Lower lobe of right lung (tissue), 2 donors: ENCODE measurements at regions not wholly inside any gene's neighbourhood (a gene's known extent, or its start where the extent isn't known, plus 50 kb on each side); places are given as distances from the start of the nearest gene placed in this dataset.
A peak's percentile ranks its signal among the peaks of the same experiment; 100 is the strongest.

ENCODE experiments used
- ATAC-seq, 2 donors: fragments of 200-7000 bp; cut with Tn5 transposase; one replicate each; pipeline ENCODE4 v1.9.1; 2020 to 2022; ENCODE audit warnings: mild to moderate bottlenecking in 2 of 2, moderate library complexity in 2 of 2
- DNase-seq: peaks from one replicate; pipeline ENCODE4 v3.0.0-alpha.2; 2020
- H3K27ac ChIP-seq: fragments of 200-600 bp; one replicate; pipeline ENCODE4 v1.8.0; 2022
- H3K27me3 ChIP-seq: fragments of 200-600 bp; one replicate; pipeline ENCODE4 v1.8.0; 2022; ENCODE audit warnings: low read depth
- H3K36me3 ChIP-seq: fragments of 200-600 bp; one replicate; pipeline ENCODE4 v1.8.0; 2022; ENCODE audit warnings: mild to moderate bottlenecking
- H3K4me1 ChIP-seq: fragments of 200-600 bp; one replicate; pipeline ENCODE4 v1.8.0; 2022
- H3K4me3 ChIP-seq: fragments of 200-600 bp; one replicate; pipeline ENCODE4 v1.8.0; 2022; ENCODE audit warnings: mild to moderate bottlenecking
- H3K9me3 ChIP-seq: fragments of 200-600 bp; one replicate; pipeline ENCODE4 v1.8.0; 2022
- intact Hi-C: fragments of 100-400 bp; cut with DNase I; formaldehyde crosslinking; loops from one replicate; pipeline ENCODE4 v1.11.0; 2022
- TF ChIP-seq, protein P1 (sequence below): fragments of 200-600 bp; IDR thresholded peaks from one replicate; pipeline ENCODE4 v1.8.0; 2022; ENCODE audit warnings: antibody characterized with exemption, mild to moderate bottlenecking
- donor health status: DM: no; HTN: yes; CAD: no; lungs with severe emphysema.

DNA sequence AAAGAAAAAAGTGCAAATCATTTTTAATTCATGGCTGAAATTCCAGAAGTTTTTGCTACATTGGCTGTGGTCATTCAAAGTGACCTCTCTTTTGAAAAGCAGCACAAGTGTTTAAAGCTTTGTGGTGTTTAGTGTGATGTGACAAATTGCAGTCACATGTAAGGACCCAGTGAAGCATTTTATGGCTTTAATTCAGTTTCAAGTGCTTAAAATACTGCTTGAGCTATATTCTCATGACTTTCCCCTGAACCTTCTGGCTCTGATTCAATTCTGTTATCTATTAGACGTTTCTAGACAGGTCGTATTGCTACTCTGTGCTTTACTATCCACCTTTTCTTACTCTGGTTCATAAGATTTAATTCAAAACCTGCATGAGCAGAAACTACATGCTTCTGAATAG, 105.8 kb downstream of the FAT4 start:
- H3K4me3 ChIP-seq, result no peak overlapping the region
- TF ChIP-seq, protein P1, sequence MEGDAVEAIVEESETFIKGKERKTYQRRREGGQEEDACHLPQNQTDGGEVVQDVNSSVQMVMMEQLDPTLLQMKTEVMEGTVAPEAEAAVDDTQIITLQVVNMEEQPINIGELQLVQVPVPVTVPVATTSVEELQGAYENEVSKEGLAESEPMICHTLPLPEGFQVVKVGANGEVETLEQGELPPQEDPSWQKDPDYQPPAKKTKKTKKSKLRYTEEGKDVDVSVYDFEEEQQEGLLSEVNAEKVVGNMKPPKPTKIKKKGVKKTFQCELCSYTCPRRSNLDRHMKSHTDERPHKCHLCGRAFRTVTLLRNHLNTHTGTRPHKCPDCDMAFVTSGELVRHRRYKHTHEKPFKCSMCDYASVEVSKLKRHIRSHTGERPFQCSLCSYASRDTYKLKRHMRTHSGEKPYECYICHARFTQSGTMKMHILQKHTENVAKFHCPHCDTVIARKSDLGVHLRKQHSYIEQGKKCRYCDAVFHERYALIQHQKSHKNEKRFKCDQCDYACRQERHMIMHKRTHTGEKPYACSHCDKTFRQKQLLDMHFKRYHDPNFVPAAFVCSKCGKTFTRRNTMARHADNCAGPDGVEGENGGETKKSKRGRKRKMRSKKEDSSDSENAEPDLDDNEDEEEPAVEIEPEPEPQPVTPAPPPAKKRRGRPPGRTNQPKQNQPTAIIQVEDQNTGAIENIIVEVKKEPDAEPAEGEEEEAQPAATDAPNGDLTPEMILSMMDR, result no peak
- H3K9me3 ChIP-seq, result no peaks in the 10 kb centered on the region
- no peak overlapping the region for H3K27ac ChIP-seq
- no peak for DNase-seq
- intact Hi-C loops, result no loop called here
- no peaks in the 10 kb centered on the region for H3K27me3 ChIP-seq
- peaks cover 18% of the 10 kb centered on the region for H3K36me3 ChIP-seq
- ATAC-seq, result no peak
- no peaks in the 10 kb centered on the region for H3K4me1 ChIP-seq

DNA sequence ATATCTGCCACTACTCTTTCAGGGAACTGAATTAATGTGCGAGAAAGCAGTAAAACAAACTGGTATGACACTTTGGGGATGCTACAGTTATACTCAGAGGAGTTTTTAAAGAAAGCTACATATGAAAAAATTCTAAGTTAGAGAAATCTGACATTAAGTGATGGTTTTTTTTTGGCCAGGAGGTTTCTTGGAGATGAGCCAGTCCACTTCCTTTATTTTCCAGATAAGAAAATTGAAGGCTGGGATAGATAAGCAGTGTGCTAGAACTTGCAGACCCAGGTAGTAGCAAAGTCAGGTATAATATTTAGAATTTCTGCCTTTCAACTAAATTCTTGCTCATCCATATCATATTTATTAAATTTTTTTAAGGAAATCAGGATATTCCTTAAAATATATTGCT, 106.8 kb downstream of the FAT4 start:
- Histone ChIP-seq H3K36me3 (peaks cover 9% of the 10 kb centered on the region), H3K4me1 (no peaks in the 10 kb centered on the region), H3K27me3 (no peaks in the 10 kb centered on the region), H3K9me3 (no peaks in the 10 kb centered on the region), H3K27ac (no peak overlapping the region), H3K4me3 (no peak overlapping the region)
- DNase-seq (no peak), ATAC-seq (no peak)
- intact Hi-C loops, result no loop called here
- TF ChIP-seq, protein P1, result no peak

GRCh38 chr4:125423124-125423523, 108.4 kb downstream of the FAT4 start:
- DNase-seq (no peak), ATAC-seq (no peak)
- H3K4me3 ChIP-seq, result no peak overlapping the region
- TF ChIP-seq, protein P1, result no peak
- no peaks in the 10 kb centered on the region for H3K36me3 ChIP-seq
- H3K9me3 ChIP-seq, result no peaks in the 10 kb centered on the region
- no peaks in the 10 kb centered on the region for H3K4me1 ChIP-seq
- H3K27ac ChIP-seq, result no peak overlapping the region
- H3K27me3 ChIP-seq, result no peaks in the 10 kb centered on the region
- intact Hi-C loops, result no loop called here

GRCh38 chr4:125428832-125429231, 114.1 kb downstream of the FAT4 start:
- intact Hi-C loops, result no loop called here
- H3K4me3 ChIP-seq, result no peak overlapping the region

DNA sequence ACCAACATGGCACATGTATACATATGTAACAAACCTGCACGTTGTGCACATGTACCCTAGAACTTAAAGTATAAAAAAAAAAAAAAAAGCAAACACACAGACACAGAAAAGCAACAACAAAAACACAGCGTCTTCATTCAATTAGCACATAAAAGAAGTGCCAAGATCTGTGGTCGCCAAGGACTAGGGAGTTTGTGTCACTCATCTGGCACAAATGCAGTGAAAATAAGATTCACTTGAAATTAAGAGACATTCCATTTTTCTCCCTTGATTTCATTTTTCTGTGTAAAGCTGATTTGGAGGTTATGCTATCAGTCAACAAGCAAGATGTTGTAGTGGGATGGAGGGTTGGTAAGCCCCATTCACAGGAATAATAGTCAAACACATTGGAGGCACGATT, 115.3 kb downstream of the FAT4 start:
- intact Hi-C loops, result no loop called here
- Histone ChIP-seq H3K27ac (no peak overlapping the region), H3K9me3 (no peaks in the 10 kb centered on the region), H3K27me3 (no peaks in the 10 kb centered on the region), H3K4me1 (no peaks in the 10 kb centered on the region), H3K4me3 (no peak overlapping the region), H3K36me3 (no peaks in the 10 kb centered on the region)
- no peak for ATAC-seq
- DNase-seq, result no peak
- TF ChIP-seq, protein P1, result no peak

More at GRCh38 chr4:125428832-125429231, 114.1 kb downstream of the FAT4 start:
- H3K27ac ChIP-seq, result no peak overlapping the region
- TF ChIP-seq, protein P1, result no peak
- DNase-seq, result no peak
- no peaks in the 10 kb centered on the region for H3K9me3 ChIP-seq
- no peaks in the 10 kb centered on the region for H3K4me1 ChIP-seq
- no peaks in the 10 kb centered on the region for H3K36me3 ChIP-seq
- no peak for ATAC-seq
- H3K27me3 ChIP-seq, result no peaks in the 10 kb centered on the region

- intact Hi-C loops, result no loop called here
- Histone ChIP-seq H3K4me1 (no peaks in the 10 kb centered on the region), H3K27ac (no peak overlapping the region), H3K9me3 (no peaks in the 10 kb centered on the region), H3K4me3 (no peak overlapping the region), H3K27me3 (no peaks in the 10 kb centered on the region), H3K36me3 (no peaks in the 10 kb centered on the region)
- DNase-seq, result no peak
- TF ChIP-seq, protein P1, result peak; percentile 23
- peak; percentile 34 to 36 for ATAC-seq
Observed at GRCh38 chr4:125432078-125432477, 117.3 kb downstream of the FAT4 start.
